Activated T-helper 2 cell treated with anti-CD3 and anti-CD28 coated beads, Interferon-gamma antibody, Interleukin-2, Interleukin-4, amounts not matched to agents 10 μg/mL and 5 μg/mL and 100 μg/mL, durations not matched to agents 14 hours and 24 hours and 36 hours (primary cell): ENCODE measurements at regions not wholly inside any gene's neighbourhood (a gene's known extent, or its start where the extent isn't known, plus 50 kb on each side); places are given as distances from the start of the nearest gene placed in this dataset.
"Not testable (repeated sequence)": the region's sequence is repeated elsewhere in the genome, so short reads cannot be mapped to it uniquely, and the experiment has no call there.

Experiments used
- DNase-seq: peaks from one replicate; pipeline ENCODE4 v3.0.0; 2021; ENCODE audit warnings: low spot score
- H3K27ac Mint-ChIP-seq: one replicate; pipeline ENCODE4 v1.8.0; 2021; ENCODE audit warnings: mixed read lengths
- H3K27me3 Mint-ChIP-seq: one replicate; pipeline ENCODE4 v1.8.0; 2021; ENCODE audit warnings: low read depth, mixed read lengths
- H3K36me3 Mint-ChIP-seq: one replicate; pipeline ENCODE4 v1.8.0; 2021; ENCODE audit warnings: low read depth, mixed read lengths
- H3K4me1 Mint-ChIP-seq: one replicate; pipeline ENCODE4 v1.8.0; 2021; ENCODE audit warnings: low read depth, mixed read lengths
- H3K4me3 Mint-ChIP-seq: one replicate; pipeline ENCODE4 v1.8.0; 2021; ENCODE audit warnings: low read depth, mild to moderate bottlenecking, moderate library complexity, mixed read lengths
- H3K9me3 Mint-ChIP-seq: one replicate; pipeline ENCODE4 v1.8.0; 2021; ENCODE audit warnings: mixed read lengths
- intact Hi-C: fragments of 100-400 bp; cut with micrococcal nuclease; formaldehyde crosslinking; loops from one replicate; pipeline ENCODE4 v1.15.1; 2023

GRCh38 chr7:108659261-108659660, 89.6 kb downstream of the DNAJB9 start:
- H3K4me1 Mint-ChIP-seq = no peaks in the 10 kb centered on the region
- no peaks in the 10 kb centered on the region for H3K9me3 Mint-ChIP-seq
- no peak for DNase-seq
- H3K27ac Mint-ChIP-seq = no peak overlapping the region
- no peak overlapping the region for H3K4me3 Mint-ChIP-seq
- intact Hi-C loops = no loop called here
- H3K36me3 Mint-ChIP-seq = no peaks in the 10 kb centered on the region
- H3K27me3 Mint-ChIP-seq = peaks cover 1% of the 10 kb centered on the region

GRCh38 chr7:108659867-108660266, 90.2 kb downstream of the DNAJB9 start:
- Mint-ChIP-seq H3K36me3 (no peaks in the 10 kb centered on the region), H3K4me1 (no peaks in the 10 kb centered on the region), H3K27me3 (peaks cover 1% of the 10 kb centered on the region), H3K27ac (no peak overlapping the region), H3K4me3 (no peak overlapping the region), H3K9me3 (no peaks in the 10 kb centered on the region)
- DNase-seq = no peak
- intact Hi-C loops = no loop called here

GRCh38 chr7:108660465-108660864, 90.8 kb downstream of the DNAJB9 start:
- H3K4me1 Mint-ChIP-seq = no peaks in the 10 kb centered on the region
- DNase-seq = no peak
- no peaks in the 10 kb centered on the region for H3K36me3 Mint-ChIP-seq
- intact Hi-C loops = no loop called here
- H3K27ac Mint-ChIP-seq = no peak overlapping the region
- peaks cover 1% of the 10 kb centered on the region for H3K27me3 Mint-ChIP-seq
- no peaks in the 10 kb centered on the region for H3K9me3 Mint-ChIP-seq
- no peak overlapping the region for H3K4me3 Mint-ChIP-seq

- Mint-ChIP-seq H3K27me3 (peaks cover 1% of the 10 kb centered on the region), H3K4me3 (no peak overlapping the region), H3K4me1 (no peaks in the 10 kb centered on the region), H3K36me3 (no peaks in the 10 kb centered on the region), H3K27ac (no peak overlapping the region), H3K9me3 (no peaks in the 10 kb centered on the region)
- DNase-seq = no peak
- intact Hi-C loops = no loop called here
Observed at GRCh38 chr7:108662783-108663362, 93.2 kb downstream of the DNAJB9 start.

GRCh38 chr7:108663701-108664100, 94.0 kb downstream of the DNAJB9 start:
- Mint-ChIP-seq H3K9me3 (no peaks in the 10 kb centered on the region), H3K36me3 (no peaks in the 10 kb centered on the region), H3K4me1 (no peaks in the 10 kb centered on the region), H3K27me3 (peaks cover 1% of the 10 kb centered on the region), H3K4me3 (no peak overlapping the region), H3K27ac (no peak overlapping the region)
- no peak for DNase-seq
- intact Hi-C loops = no loop called here

GRCh38 chr7:108667216-108667615, 97.5 kb downstream of the DNAJB9 start:
- no peaks in the 10 kb centered on the region for H3K27me3 Mint-ChIP-seq
- no peak for DNase-seq
- intact Hi-C loops = no loop called here
- no peak overlapping the region for H3K27ac Mint-ChIP-seq
- no peaks in the 10 kb centered on the region for H3K36me3 Mint-ChIP-seq
- no peak overlapping the region for H3K4me3 Mint-ChIP-seq
- no peaks in the 10 kb centered on the region for H3K4me1 Mint-ChIP-seq
- no peaks in the 10 kb centered on the region for H3K9me3 Mint-ChIP-seq

- no peaks in the 10 kb centered on the region for H3K36me3 Mint-ChIP-seq
- no peaks in the 10 kb centered on the region for H3K9me3 Mint-ChIP-seq
Observed at GRCh38 chr7:108669958-108670357, 100.3 kb downstream of the DNAJB9 start.

GRCh38 chr7:108673699-108674098, 104.0 kb downstream of the DNAJB9 start:
- H3K4me1 Mint-ChIP-seq, intact Hi-C loops, H3K4me3 Mint-ChIP-seq, H3K36me3 Mint-ChIP-seq, DNase-seq, H3K27me3 Mint-ChIP-seq, H3K9me3 Mint-ChIP-seq, H3K27ac Mint-ChIP-seq: not testable (repeated sequence)

More at GRCh38 chr7:108669958-108670357, 100.3 kb downstream of the DNAJB9 start:
- no peak overlapping the region for H3K4me3 Mint-ChIP-seq
- intact Hi-C loops = no loop called here
- no peak overlapping the region for H3K27ac Mint-ChIP-seq
- H3K27me3 Mint-ChIP-seq = no peaks in the 10 kb centered on the region
- no peak for DNase-seq
- no peaks in the 10 kb centered on the region for H3K4me1 Mint-ChIP-seq

- intact Hi-C loops = no loop called here
- H3K27me3 Mint-ChIP-seq = no peaks in the 10 kb centered on the region
- no peak overlapping the region for H3K4me3 Mint-ChIP-seq
- no peaks in the 10 kb centered on the region for H3K4me1 Mint-ChIP-seq
- DNase-seq = no peak
- no peak overlapping the region for H3K27ac Mint-ChIP-seq
- no peaks in the 10 kb centered on the region for H3K9me3 Mint-ChIP-seq
- H3K36me3 Mint-ChIP-seq = no peaks in the 10 kb centered on the region
Observed at GRCh38 chr7:108684629-108685028, 115.0 kb downstream of the DNAJB9 start.

- H3K9me3 Mint-ChIP-seq = no peaks in the 10 kb centered on the region
- no peak overlapping the region for H3K4me3 Mint-ChIP-seq
- H3K27me3 Mint-ChIP-seq = no peaks in the 10 kb centered on the region
- no peak overlapping the region for H3K27ac Mint-ChIP-seq
- no peaks in the 10 kb centered on the region for H3K4me1 Mint-ChIP-seq
- DNase-seq = no peak
- H3K36me3 Mint-ChIP-seq = no peaks in the 10 kb centered on the region
- intact Hi-C loops = no loop called here
Observed at GRCh38 chr7:108686494-108686893, 116.8 kb downstream of the DNAJB9 start.

- peaks cover 1% of the 10 kb centered on the region for H3K27me3 Mint-ChIP-seq
- intact Hi-C loops = no loop called here
- H3K36me3 Mint-ChIP-seq = no peaks in the 10 kb centered on the region
- no peaks in the 10 kb centered on the region for H3K9me3 Mint-ChIP-seq
- H3K4me1 Mint-ChIP-seq = no peaks in the 10 kb centered on the region
- no peak for DNase-seq
- no peak overlapping the region for H3K27ac Mint-ChIP-seq
- no peak overlapping the region for H3K4me3 Mint-ChIP-seq
Observed at GRCh38 chr7:108697254-108697653, 127.6 kb downstream of the DNAJB9 start.

- Mint-ChIP-seq H3K4me3 (no peak overlapping the region), H3K27me3 (no peaks in the 10 kb centered on the region), H3K27ac (no peak overlapping the region), H3K9me3 (no peaks in the 10 kb centered on the region), H3K36me3 (no peaks in the 10 kb centered on the region), H3K4me1 (no peaks in the 10 kb centered on the region)
- DNase-seq = no peak
- intact Hi-C loops = no loop called here
Observed at GRCh38 chr7:108711611-108712010, 141.9 kb downstream of the DNAJB9 start.

- Mint-ChIP-seq H3K27ac (no peak overlapping the region), H3K4me1 (no peaks in the 10 kb centered on the region)
- intact Hi-C loops = no loop called here
Observed at GRCh38 chr7:108716783-108717182, 147.1 kb downstream of the DNAJB9 start.

GRCh38 chr7:108717781-108718180, 148.1 kb downstream of the DNAJB9 start:
- no peaks in the 10 kb centered on the region for H3K36me3 Mint-ChIP-seq
- intact Hi-C loops = no loop called here
- no peak overlapping the region for H3K27ac Mint-ChIP-seq
- no peak overlapping the region for H3K4me3 Mint-ChIP-seq
- DNase-seq = no peak
- no peaks in the 10 kb centered on the region for H3K9me3 Mint-ChIP-seq
- H3K4me1 Mint-ChIP-seq = no peaks in the 10 kb centered on the region
- no peaks in the 10 kb centered on the region for H3K27me3 Mint-ChIP-seq

More at GRCh38 chr7:108716783-108717182, 147.1 kb downstream of the DNAJB9 start:
- Mint-ChIP-seq H3K9me3 (no peaks in the 10 kb centered on the region), H3K27me3 (no peaks in the 10 kb centered on the region), H3K36me3 (no peaks in the 10 kb centered on the region), H3K4me3 (no peak overlapping the region)
- no peak for DNase-seq
